ENCODE measurements at regions not wholly inside any gene's neighbourhood (a gene's known extent, or its start where the extent isn't known, plus 50 kb on each side); places are given as distances from the start of the nearest gene placed in this dataset.

- TF ChIP-seq KDM5A (IDR thresholded peaks at IDR 0.05; ENCODE audit: low read length) (no peak), RFX5 (IDR thresholded peaks at IDR 0.05; ENCODE audit: borderline replicate concordance, low read depth, low read length) (no peak), BACH1 (IDR thresholded peaks at IDR 0.05; ENCODE audit: low read length) (no peak), RBBP5 (IDR thresholded peaks at IDR 0.05; ENCODE audit: borderline replicate concordance, low read depth, low read length) (no peak), POLR2A (IDR thresholded peaks at IDR 0.05; ENCODE audit: control extremely low read depth in 1 of 2, low read depth in 2 of 2, low read length in 2 of 2) (no peak)
- TF ChIP-seq, protein P1, sequence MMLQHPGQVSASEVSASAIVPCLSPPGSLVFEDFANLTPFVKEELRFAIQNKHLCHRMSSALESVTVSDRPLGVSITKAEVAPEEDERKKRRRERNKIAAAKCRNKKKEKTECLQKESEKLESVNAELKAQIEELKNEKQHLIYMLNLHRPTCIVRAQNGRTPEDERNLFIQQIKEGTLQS (IDR thresholded peaks at IDR 0.05; ENCODE audit: insufficient read depth, low read depth, low read length) = no peak
Measured at GRCh38 chr7:26583094-26583648, 281.2 kb downstream of the SKAP2 start (continued).
